Epithelial cell of esophagus (primary cell): ENCODE measurements at regions not wholly inside any gene's neighbourhood (a gene's known extent, or its start where the extent isn't known, plus 50 kb on each side); places are given as distances from the start of the nearest gene placed in this dataset.
A peak's percentile ranks its signal among the peaks of the same experiment; 100 is the strongest.

Experiments used
- DNase-seq: peaks from one replicate; pipeline ENCODE4 v3.0.0; 2010; ENCODE audit warnings: low read depth
- H3K4me3 ChIP-seq: 2 replicates; pipeline ENCODE4 v1.5.1; 2011; ENCODE audit warnings: mild to moderate bottlenecking, low read length, control low read depth
- CTCF ChIP-seq: IDR thresholded peaks from 2 replicates; pipeline ENCODE4 v1.5.1; 2011; ENCODE audit warnings: low read depth, mild to moderate bottlenecking, low read length, control low read depth, inconsistent platforms; ENCODE audit not compliant: insufficient read depth; ENCODE audit errors: missing control alignments

- no peak overlapping the region for H3K4me3 ChIP-seq
- no peak for TF ChIP-seq CTCF
- peak; percentile 88 for DNase-seq
These were observed 211.6 kb upstream of the ZNF184 start for GRCh38 chr6:27684264-27685211.

- peak; percentile 23 for DNase-seq
- no peak for TF ChIP-seq CTCF
- H3K4me3 ChIP-seq, result peak overlapping the region; percentile 54
These were observed 207.2 kb upstream of the ZNF184 start for GRCh38 chr6:27679964-27680694.

- peak; percentile 58 for DNase-seq
- no peak for TF ChIP-seq CTCF
- H3K4me3 ChIP-seq, result peak overlapping the region; percentile 54
These were observed 206.5 kb upstream of the ZNF184 start for GRCh38 chr6:27679308-27679963.

- TF ChIP-seq CTCF, result no peak
- no peak overlapping the region for H3K4me3 ChIP-seq
- DNase-seq, result no peak
These were observed 205.6 kb upstream of the ZNF184 start for GRCh38 chr6:27678469-27678868.

- no peak for TF ChIP-seq CTCF
- DNase-seq, result no peak
- H3K4me3 ChIP-seq, result no peak overlapping the region
These were observed 202.0 kb upstream of the ZNF184 start for GRCh38 chr6:27674882-27675281.

- TF ChIP-seq CTCF, result no peak
- peak; percentile 86 for DNase-seq
- H3K4me3 ChIP-seq, result peak overlapping the region; percentile 51
These were observed 199.4 kb upstream of the ZNF184 start for GRCh38 chr6:27672113-27672799.
